ENCODE measurements at regions not wholly inside any gene's neighbourhood (a gene's known extent, or its start where the extent isn't known, plus 50 kb on each side); places are given as distances from the start of the nearest gene placed in this dataset.
A peak's percentile ranks its signal among the peaks of the same experiment; 100 is the strongest.

DNA sequence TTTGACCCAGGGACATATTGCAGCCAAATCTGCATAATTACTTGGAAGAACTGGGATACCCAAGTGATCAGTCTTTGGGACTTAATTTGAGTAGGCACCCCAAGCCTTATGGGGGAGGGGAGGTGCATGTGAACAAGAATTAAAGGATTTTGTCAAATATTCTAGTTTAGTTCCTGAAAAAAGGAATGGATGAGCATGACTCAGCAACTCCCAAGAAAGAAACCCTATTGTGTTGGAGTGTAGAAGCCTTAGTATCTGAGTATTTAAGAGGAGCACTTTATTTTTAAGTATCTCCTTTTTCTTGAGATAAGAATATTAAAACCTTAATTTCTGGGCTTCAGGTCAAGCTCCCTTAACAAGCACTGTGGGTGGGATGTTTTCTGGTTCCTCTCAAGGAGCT is 222.4 kb downstream of the CD47 start:
- H3K27me3 ChIP-seq (replicated peaks in 1 of 4; ENCODE audit: control insufficient read depth in 3 of 4, extremely low read depth in 1 of 4, insufficient read depth in 3 of 4, low read length in 3 of 4), result no peaks in the 10 kb centered on the region
- no peak overlapping the region for H4K5ac ChIP-seq (ENCODE audit: insufficient read length, low read depth, low read length)
- H2BK120ac ChIP-seq (replicated peaks; ENCODE audit: low read depth, low read length), result no peak overlapping the region
- no peaks in the 10 kb centered on the region for H3K79me1 ChIP-seq (ENCODE audit: low read depth, low read length)
- no peak overlapping the region for H4K8ac ChIP-seq (ENCODE audit: extremely low read depth, insufficient read depth, low read length)
- H3K27ac ChIP-seq (ENCODE audit: low read depth, low read length), result no peak overlapping the region
- ChIA-PET CTCF (ENCODE audit: partially characterized antibody) (interaction anchor here (2.6 kb wide), 1 partner anchor 12 kb away, joined by 6 read pairs; no protein-coding TSS in a partner anchor), POLR2A (ENCODE audit: partially characterized antibody) (no interaction called here)
- no peaks in the 10 kb centered on the region for H3K79me2 ChIP-seq (ENCODE audit: control insufficient read depth in 1 of 2, insufficient read depth in 2 of 2, low read length in 2 of 2)
- no peak overlapping the region for H3K56ac ChIP-seq (replicated peaks; ENCODE audit: insufficient read length, low read depth, low read length)
- H2AK5ac ChIP-seq (ENCODE audit: low read depth, low read length), result no peak overlapping the region
- H3K9ac ChIP-seq (replicated peaks in 1 of 4; ENCODE audit: extremely low read depth in 1 of 4, low read depth in 3 of 4, low read length in 3 of 4), result no peak overlapping the region
- no peaks in the 10 kb centered on the region for H3K36me3 ChIP-seq (ENCODE audit: control insufficient read depth in 2 of 4, insufficient read depth in 4 of 4, low read length in 3 of 4)
- no peak overlapping the region for H3K23ac ChIP-seq (ENCODE audit: insufficient read length)
- H4K91ac ChIP-seq (replicated peaks; ENCODE audit: insufficient read length, low read length), result no peak overlapping the region
- H2AFZ ChIP-seq (ENCODE audit: low read length), result no peak overlapping the region
- H3K9me3 ChIP-seq (ENCODE audit: insufficient read depth in 2 of 2, low read depth in 1 of 2, low read length in 1 of 2), result no peaks in the 10 kb centered on the region
- no peak overlapping the region for H3K4me3 ChIP-seq (ENCODE audit: extremely low read depth in 1 of 4, insufficient read depth in 2 of 4, low read depth in 3 of 4, low read length in 4 of 4)
- H4K20me1 ChIP-seq (replicated peaks in 1 of 2; ENCODE audit: control insufficient read depth in 1 of 2, insufficient read depth in 2 of 2, low read length in 2 of 2), result no peaks in the 10 kb centered on the region
- H2BK20ac ChIP-seq (ENCODE audit: low read length), result no peak overlapping the region
- H2BK15ac ChIP-seq (ENCODE audit: low read length), result no peak overlapping the region
- TF ChIP-seq MAFK (IDR thresholded peaks at IDR 0.05; ENCODE audit: low read depth, low read length), result peak; percentile 45; the same call in 1 of the 2 replicates
- TF ChIP-seq ATF2 (IDR thresholded peaks at IDR 0.05; ENCODE audit: low read length), result no peak
- no peak overlapping the region for H3K18ac ChIP-seq (ENCODE audit: extremely low read depth, low read length)
- no peak overlapping the region for H3K4me2 ChIP-seq (ENCODE audit: insufficient read depth in 1 of 2, low read depth in 2 of 2, low read length in 2 of 2)
- H2BK5ac ChIP-seq (ENCODE audit: low read depth, low read length), result no peak overlapping the region
- FAIRE-seq (no peak), DNase-seq (ENCODE audit: low read depth in 1 of 2, low spot score in 2 of 2) (no peak)
- no peaks in the 10 kb centered on the region for H3K23me2 ChIP-seq (ENCODE audit: low read depth, low read length)
- no peak overlapping the region for H2BK12ac ChIP-seq (ENCODE audit: low read depth, low read length)
- H3K4me1 ChIP-seq (replicated peaks in 1 of 4; ENCODE audit: control insufficient read depth in 3 of 4, insufficient read depth in 4 of 4, low read length in 3 of 4), result no peaks in the 10 kb centered on the region
- no peak overlapping the region for H3K14ac ChIP-seq (ENCODE audit: insufficient read length)
- no peak overlapping the region for H3K4ac ChIP-seq (replicated peaks; ENCODE audit: insufficient read length, low read depth, low read length)
